Kidney epithelial cell (primary cell): ENCODE measurements at regions not wholly inside any gene's neighbourhood (a gene's known extent, or its start where the extent isn't known, plus 50 kb on each side); places are given as distances from the start of the nearest gene placed in this dataset.

Experiments used
- DNase-seq: peaks from one replicate; pipeline ENCODE4 v3.0.0-alpha.2; 2010; ENCODE audit warnings: low read depth
- H3K27me3 ChIP-seq: 2 replicates; pipeline ENCODE4 v1.6.0; 2011; ENCODE audit warnings: low read length; ENCODE audit not compliant: control insufficient read depth, insufficient read depth
- H3K36me3 ChIP-seq: 2 replicates; pipeline ENCODE4 v1.5.1; 2011; ENCODE audit warnings: low read length; ENCODE audit not compliant: control insufficient read depth, insufficient read depth
- H3K4me3 ChIP-seq: 2 replicates; pipeline ENCODE4 v1.5.1; 2011; ENCODE audit warnings: low read depth, mild to moderate bottlenecking, control low read depth, low read length
- TF ChIP-seq, protein P1 (sequence below): IDR thresholded peaks from 2 replicates; pipeline ENCODE4 v1.5.1; 2011; ENCODE audit warnings: mild to moderate bottlenecking, moderate library complexity, low read length, control low read depth, inconsistent platforms; ENCODE audit not compliant: insufficient read depth, poor library complexity, severe bottlenecking

DNA sequence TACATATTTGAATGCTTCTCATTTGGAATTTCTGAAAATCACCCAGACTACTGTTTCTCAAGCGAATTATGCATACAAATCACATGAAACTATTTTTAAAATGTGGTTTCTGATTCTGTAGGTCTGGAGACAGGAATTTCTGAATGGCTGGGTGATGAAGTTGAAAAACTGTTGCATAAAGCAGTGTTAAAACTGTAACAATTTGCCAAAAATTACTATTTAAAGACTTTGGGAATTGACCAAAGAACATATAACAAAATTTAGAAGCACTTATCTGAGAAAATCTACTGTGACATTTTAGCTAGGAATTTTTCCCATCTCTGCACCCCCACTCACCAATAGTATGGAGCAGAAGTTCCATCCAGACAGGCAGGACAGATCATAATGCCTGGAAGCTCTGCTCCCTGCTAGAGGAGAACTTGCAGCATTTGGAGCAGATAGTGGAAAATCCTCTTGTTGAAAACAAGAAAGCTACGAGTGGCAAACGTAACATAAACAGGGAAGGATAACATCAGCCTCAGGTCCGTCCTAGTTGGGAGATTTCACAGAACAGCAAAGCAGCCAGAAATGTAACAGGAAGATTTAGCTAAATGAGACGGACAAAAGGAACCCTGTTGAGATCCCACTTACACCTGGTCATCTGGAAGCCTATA, 132.3 kb upstream of the MCTP2 start:
- DNase-seq: no peak
- H3K27me3 ChIP-seq: no peaks in the 10 kb centered on the region
- TF ChIP-seq, protein P1, sequence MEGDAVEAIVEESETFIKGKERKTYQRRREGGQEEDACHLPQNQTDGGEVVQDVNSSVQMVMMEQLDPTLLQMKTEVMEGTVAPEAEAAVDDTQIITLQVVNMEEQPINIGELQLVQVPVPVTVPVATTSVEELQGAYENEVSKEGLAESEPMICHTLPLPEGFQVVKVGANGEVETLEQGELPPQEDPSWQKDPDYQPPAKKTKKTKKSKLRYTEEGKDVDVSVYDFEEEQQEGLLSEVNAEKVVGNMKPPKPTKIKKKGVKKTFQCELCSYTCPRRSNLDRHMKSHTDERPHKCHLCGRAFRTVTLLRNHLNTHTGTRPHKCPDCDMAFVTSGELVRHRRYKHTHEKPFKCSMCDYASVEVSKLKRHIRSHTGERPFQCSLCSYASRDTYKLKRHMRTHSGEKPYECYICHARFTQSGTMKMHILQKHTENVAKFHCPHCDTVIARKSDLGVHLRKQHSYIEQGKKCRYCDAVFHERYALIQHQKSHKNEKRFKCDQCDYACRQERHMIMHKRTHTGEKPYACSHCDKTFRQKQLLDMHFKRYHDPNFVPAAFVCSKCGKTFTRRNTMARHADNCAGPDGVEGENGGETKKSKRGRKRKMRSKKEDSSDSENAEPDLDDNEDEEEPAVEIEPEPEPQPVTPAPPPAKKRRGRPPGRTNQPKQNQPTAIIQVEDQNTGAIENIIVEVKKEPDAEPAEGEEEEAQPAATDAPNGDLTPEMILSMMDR: no peak
- H3K4me3 ChIP-seq: no peak overlapping the region
- H3K36me3 ChIP-seq: no peaks in the 10 kb centered on the region

DNA sequence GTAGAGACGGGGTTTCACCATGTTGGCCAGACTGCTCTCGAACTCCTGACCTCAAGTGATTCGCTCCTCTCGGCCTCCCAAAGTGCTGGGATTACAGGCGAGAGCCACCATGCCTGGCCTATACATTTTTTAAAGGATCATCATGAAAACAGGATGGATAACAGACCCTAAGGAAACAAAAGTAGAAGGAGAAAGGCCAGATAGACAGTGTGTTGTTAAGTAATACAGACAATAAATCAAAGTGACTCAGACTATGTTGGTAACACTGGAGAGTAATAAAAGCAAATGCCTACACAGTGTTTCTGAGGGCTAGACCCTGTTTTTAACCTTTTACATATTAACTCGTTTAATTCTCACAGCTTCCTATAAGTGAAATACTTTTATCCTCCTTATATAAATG, 133.8 kb upstream of the MCTP2 start:
- no peak for DNase-seq
- Histone ChIP-seq H3K36me3 (no peaks in the 10 kb centered on the region), H3K4me3 (no peak overlapping the region), H3K27me3 (no peaks in the 10 kb centered on the region)
- TF ChIP-seq, protein P1: no peak

DNA sequence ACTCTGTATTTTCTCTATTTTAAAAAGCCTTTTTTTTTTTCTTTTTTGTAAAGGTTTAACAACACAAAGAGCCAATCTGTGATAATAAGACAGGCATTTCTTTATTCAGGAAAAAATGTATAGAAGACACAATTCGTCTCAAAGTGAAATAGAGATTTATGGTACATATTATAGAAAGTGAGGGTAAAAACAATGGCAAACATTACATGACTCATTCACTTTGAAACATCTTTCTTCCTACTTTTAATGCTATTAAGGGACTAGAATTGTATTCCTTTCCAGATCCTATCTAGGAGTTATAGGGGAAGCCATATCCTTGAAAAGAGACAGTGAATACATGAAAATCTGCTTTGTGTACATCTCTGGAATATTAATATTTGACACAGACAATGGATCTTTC, 137.1 kb upstream of the MCTP2 start:
- no peak for DNase-seq
- Histone ChIP-seq H3K36me3 (no peaks in the 10 kb centered on the region), H3K27me3 (no peaks in the 10 kb centered on the region), H3K4me3 (no peak overlapping the region)
- TF ChIP-seq, protein P1: no peak

DNA sequence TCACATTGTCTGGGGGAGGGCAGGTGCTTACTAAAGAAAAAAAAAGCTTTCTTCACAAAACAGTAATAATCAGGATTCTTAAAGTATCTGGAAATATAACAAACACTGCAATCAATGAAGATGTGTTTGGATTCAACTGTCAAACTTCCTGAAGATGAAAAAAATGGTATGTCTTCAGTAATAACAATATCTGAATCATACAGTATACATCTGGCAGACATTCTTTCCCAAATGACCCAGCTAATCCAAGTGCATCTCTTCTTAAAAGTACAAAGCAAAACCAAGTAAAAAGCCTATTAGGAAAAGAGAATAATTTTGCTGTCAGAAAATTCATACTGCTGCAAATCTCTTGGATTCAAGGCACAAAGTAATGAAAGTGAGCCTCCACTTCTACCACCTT, 145.0 kb upstream of the MCTP2 start:
- no peak for DNase-seq

DNA sequence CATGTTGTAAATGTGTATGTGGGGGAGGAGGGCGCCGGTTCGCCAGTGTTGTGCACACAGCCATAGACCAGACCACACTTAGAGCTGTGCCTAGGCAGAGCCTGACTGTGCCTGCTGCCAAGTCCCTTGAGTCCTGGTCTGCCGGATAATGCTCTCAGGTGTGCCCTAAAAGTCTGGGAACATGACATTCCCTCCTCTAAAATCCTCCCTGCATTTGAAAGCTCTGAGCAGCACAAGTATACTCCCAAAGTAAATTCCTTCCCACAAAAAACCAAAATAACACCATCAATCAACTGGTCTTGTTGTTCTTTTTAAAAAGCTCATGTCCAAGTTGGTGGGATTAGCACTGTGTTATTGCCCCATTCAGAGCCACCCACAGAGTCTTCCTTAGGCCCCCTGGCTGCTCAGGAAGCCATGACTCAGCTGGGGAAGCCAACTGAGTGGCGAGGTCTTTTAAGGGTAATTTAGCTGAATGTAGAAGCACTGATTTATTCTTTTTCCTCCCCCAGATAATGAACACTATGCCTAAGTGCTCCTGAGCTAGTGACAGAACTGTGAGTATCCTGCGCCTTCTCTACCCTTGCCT, 147.8 kb upstream of the MCTP2 start:
- TF ChIP-seq, protein P1: peak; percentile 16
- Histone ChIP-seq H3K27me3 (no peaks in the 10 kb centered on the region), H3K36me3 (no peaks in the 10 kb centered on the region), H3K4me3 (no peak overlapping the region)
- DNase-seq: no peak

More for the DNA sequence above, 145.0 kb upstream of the MCTP2 start:
- H3K27me3 ChIP-seq: no peaks in the 10 kb centered on the region
- TF ChIP-seq, protein P1: no peak
- no peak overlapping the region for H3K4me3 ChIP-seq
- H3K36me3 ChIP-seq: no peaks in the 10 kb centered on the region

DNA sequence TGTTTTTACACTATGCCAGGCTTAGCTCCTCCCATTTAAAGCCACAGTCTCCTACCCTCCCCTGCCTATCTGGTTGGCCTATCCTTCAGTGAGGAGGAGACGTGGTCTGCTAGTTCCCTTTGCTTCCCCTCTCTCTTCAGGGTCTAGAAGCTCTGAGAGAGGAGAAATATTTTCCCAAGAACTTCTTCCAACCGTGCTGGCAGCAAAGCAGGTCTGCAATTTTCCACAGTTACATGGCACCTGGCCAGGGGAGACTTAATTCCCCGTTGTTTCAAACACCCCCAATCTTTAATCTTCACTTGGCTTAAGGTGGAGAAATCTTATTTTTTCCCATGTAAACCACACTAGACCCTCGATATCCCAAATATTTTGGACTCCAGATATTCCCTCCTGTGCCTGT, 149.5 kb upstream of the MCTP2 start:
- TF ChIP-seq, protein P1: no peak
- DNase-seq: no peak
- Histone ChIP-seq H3K27me3 (no peaks in the 10 kb centered on the region), H3K36me3 (no peaks in the 10 kb centered on the region), H3K4me3 (no peak overlapping the region)
